ENCODE measurements at regions not wholly inside any gene's neighbourhood (a gene's known extent, or its start where the extent isn't known, plus 50 kb on each side); places are given as distances from the start of the nearest gene placed in this dataset.
"Not testable (repeated sequence)": the region's sequence is repeated elsewhere in the genome, so short reads cannot be mapped to it uniquely, and the experiment has no call there.

- DNase-seq (ENCODE audit: low spot score) = not testable (repeated sequence)
Measured at GRCh38 chr4:174400603-174401302, 117.0 kb downstream of the CEP44 start.

GRCh38 chr4:174398728-174399127, 115.0 kb downstream of the CEP44 start:
- DNase-seq (ENCODE audit: low spot score) = no peak

- no peak for DNase-seq (ENCODE audit: low spot score)
Measured at GRCh38 chr4:174397366-174398155, 113.8 kb downstream of the CEP44 start.

- DNase-seq (ENCODE audit: low spot score) = no peak
Measured at GRCh38 chr4:174396599-174397110, 112.9 kb downstream of the CEP44 start.

GRCh38 chr4:174394915-174395314, 111.2 kb downstream of the CEP44 start:
- no peak for DNase-seq (ENCODE audit: low spot score)

GRCh38 chr4:174389439-174389838, 105.7 kb downstream of the CEP44 start:
- DNase-seq (ENCODE audit: low spot score) = no peak

GRCh38 chr4:174388461-174389145, 104.9 kb downstream of the CEP44 start:
- no peak for DNase-seq (ENCODE audit: low spot score)

GRCh38 chr4:174387721-174388120, 104.0 kb downstream of the CEP44 start:
- no peak for DNase-seq (ENCODE audit: low spot score)

GRCh38 chr4:174387143-174387542, 103.4 kb downstream of the CEP44 start:
- no peak for DNase-seq (ENCODE audit: low spot score)

GRCh38 chr4:174383783-174384182, 100.1 kb downstream of the CEP44 start:
- no peak for DNase-seq (ENCODE audit: low spot score)

- DNase-seq (ENCODE audit: low spot score) = not testable (repeated sequence)
Measured at GRCh38 chr4:174382938-174383605, 99.4 kb downstream of the CEP44 start.
